ENCODE measurements at regions not wholly inside any gene's neighbourhood (a gene's known extent, or its start where the extent isn't known, plus 50 kb on each side); places are given as distances from the start of the nearest gene placed in this dataset.
"Not testable (repeated sequence)": the region's sequence is repeated elsewhere in the genome, so short reads cannot be mapped to it uniquely, and the experiment has no call there.

- no peak for DNase-seq (ENCODE audit: low spot score)
These were observed 113.6 kb upstream of the PPARGC1A start for GRCh38 chr4:24003496-24003895.

DNA sequence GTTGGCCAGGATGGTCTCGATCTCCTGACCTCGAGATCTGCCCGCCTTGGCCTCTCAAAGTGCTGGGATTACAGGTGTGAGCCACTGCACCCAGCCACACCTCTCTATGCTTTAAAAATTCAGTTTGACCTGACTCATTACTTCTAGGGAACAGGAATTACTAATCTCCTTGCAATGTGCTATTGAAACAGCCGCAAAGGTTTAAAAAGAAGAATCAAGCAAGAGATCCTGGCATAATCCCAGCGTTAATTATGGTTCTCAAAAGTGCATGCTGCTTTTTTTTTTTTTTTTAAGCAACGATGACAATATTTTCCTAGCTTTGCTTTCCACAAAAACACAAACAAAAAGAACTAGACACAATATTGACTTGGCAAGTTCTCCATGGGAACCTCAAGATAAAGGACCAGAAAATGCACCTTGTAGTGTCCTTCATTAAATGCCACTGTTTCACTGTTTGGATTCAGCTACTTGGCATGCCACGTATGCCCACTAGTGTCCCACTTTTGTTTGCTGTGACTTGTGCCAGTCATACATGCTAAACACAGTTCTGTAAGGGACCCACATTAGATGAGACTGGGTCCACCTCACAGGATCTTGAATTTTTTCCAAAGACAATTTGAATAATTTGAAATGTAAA is 112.6 kb upstream of the PPARGC1A start:
- no peak for DNase-seq (ENCODE audit: low spot score)

GRCh38 chr4:24001486-24002329 is 111.9 kb upstream of the PPARGC1A start:
- DNase-seq (ENCODE audit: low spot score), result no peak

DNA sequence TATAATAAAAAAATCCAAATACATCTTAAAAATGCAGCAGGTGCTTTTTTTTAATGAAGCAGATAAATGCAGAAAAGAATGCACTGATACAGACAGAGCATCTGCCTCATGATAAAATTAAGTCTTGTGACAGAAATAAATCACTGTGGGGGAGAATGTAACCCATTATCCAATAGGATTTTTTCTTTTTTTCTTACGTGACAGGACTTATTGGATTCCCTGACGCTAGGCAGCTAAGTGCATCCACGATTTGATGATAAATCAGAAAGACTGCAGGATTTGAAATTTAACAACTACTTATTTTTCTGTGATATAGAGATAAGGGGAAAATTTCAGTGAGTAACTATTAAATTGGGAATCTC is 110.6 kb upstream of the PPARGC1A start:
- DNase-seq (ENCODE audit: low spot score), result no peak

- no peak for DNase-seq (ENCODE audit: low spot score)
These were observed 110.0 kb upstream of the PPARGC1A start for GRCh38 chr4:23999714-24000469.

- DNase-seq (ENCODE audit: low spot score), result no peak
These were observed 103.5 kb upstream of the PPARGC1A start for GRCh38 chr4:23993373-23993772.

DNA sequence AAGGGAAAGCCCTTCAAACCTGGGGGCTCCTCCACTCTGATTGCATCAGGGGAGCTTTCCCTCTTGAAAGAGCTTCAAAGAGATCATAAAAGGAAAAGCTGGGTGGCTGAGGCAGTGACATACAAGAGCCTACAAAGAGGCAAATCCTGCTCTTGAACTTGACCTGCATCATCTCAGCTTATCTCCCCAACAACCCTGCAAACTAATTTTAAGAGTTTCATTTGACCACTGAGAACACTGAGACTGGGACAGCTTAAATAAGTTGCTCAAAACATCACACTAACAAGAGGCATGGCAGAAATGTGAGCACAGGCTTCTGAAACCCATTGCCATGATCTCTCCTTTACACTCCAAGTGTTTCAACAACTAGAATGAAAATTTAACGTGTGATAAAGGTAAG is 101.6 kb upstream of the PPARGC1A start:
- DNase-seq (ENCODE audit: low spot score), result no peak

DNA sequence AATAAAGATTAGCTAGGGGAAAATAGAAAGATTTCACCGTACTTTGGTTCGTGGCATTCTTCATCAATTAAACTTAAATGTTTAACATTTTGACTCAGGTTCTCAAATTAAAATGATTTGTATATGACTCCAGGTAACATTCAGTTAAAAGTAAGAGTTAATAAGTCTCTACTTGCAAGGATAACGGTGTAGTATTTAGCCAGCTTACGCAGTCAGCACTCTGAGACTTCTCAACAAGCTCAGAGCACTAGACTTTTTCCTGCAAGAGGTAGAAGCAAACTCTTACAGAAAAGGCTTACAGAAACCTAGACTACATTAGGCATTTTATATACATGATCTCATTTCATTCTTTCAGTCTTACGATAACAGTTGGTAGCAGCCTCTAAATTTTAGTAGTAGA is 96.4 kb upstream of the PPARGC1A start:
- no peak for DNase-seq (ENCODE audit: low spot score)

DNA sequence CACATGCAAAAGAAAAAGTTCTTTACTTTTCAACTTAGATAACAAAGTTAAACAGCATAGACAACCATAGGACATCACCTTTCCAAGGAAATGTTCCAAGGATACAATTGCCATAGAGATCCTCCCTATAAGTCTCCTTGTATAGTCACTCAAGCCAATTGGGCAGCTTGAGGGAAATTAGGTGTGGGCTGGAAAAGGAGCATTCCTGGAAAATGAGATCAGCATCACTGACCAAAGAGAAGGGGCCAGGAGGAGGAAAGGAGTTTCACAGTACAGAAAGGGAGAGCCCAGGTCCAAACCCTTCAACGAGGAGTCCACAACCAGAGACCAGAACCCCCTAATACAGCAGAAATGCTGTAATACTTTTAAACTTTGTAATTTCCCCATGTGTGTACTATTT is 91.5 kb upstream of the PPARGC1A start:
- DNase-seq (ENCODE audit: low spot score), result no peak

DNA sequence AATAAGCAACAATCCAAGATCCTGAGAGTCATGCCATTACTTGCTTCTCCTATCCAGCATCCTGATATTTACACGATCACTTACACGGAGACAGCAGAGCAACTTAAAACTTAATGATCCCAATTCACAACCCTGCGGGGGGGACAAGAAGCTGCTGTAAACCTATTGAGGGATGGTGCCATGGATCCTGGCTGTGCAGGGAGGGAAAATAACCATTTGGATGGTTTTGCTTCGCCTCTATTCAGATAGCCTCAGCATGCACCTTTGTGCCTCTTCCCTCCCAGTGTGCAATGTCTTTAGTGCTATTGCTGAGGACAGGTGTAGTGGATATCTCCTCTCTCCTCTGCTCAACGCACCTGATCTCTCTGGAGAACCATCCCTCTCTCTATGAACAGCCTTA is 89.7 kb upstream of the PPARGC1A start:
- DNase-seq (ENCODE audit: low spot score), result no peak

GRCh38 chr4:23978002-23978401 is 88.2 kb upstream of the PPARGC1A start:
- no peak for DNase-seq (ENCODE audit: low spot score)

- no peak for DNase-seq (ENCODE audit: low spot score)
These were observed 86.6 kb upstream of the PPARGC1A start for GRCh38 chr4:23976423-23976822.

- DNase-seq (ENCODE audit: low spot score), result no peak
These were observed 83.5 kb upstream of the PPARGC1A start for GRCh38 chr4:23973308-23973855.

- no peak for DNase-seq (ENCODE audit: low spot score)
These were observed 83.0 kb upstream of the PPARGC1A start for GRCh38 chr4:23972805-23973204.

GRCh38 chr4:23972187-23972586 is 82.3 kb upstream of the PPARGC1A start:
- no peak for DNase-seq (ENCODE audit: low spot score)

DNA sequence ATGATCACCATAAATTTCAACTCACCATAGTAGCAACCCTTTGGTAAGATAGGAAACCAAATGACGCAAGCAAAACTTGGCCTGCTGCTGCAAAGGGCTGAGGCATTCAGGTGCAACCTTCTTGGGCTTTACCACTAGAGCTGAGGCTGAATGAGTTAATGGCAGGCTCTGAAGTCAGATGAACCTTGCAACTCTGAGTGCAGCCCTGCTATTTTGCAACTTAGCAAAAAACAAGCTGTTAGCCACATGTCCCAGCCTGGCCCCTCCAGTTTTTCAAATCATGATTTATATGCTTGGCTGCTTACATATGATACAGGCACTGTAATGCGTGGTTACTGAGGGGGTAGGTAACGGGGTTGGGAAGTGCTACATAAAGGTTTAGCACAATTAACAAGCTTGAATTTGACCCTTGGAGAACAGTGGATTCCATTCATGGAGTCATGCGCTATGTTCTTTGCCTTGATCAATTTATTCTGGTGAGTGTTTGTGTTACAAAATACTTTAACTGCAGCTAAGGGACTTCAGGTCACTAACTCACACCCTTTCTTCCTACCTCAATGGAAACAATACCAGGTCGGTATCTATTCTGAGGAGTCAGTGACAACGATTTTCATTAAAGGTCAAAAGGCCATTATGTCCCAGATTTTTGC is 80.5 kb upstream of the PPARGC1A start:
- no peak for DNase-seq (ENCODE audit: low spot score)

DNA sequence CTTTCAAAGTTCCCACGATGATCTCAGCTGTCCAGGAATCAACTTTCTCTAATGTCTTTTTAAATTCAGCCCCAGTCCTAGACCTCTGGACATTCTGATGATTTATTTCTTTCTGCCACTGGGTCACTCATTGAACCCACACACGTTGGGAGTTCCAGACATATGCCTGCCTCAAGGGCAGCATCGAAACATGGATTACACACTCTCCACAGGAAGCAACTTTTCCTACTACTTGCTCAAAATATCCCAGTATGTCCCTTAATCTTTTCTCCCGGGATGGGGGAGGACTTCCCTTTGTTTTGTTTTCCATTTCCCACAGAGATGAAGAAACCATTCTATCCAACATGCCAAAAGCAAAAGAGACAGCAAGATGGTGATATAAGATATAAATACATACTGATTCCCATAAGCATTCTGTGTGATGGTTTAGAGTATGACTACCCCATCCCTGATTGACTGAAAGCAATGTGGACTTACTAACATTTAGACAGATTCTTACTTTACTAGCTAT is 79.8 kb upstream of the PPARGC1A start:
- DNase-seq (ENCODE audit: low spot score), result no peak

DNA sequence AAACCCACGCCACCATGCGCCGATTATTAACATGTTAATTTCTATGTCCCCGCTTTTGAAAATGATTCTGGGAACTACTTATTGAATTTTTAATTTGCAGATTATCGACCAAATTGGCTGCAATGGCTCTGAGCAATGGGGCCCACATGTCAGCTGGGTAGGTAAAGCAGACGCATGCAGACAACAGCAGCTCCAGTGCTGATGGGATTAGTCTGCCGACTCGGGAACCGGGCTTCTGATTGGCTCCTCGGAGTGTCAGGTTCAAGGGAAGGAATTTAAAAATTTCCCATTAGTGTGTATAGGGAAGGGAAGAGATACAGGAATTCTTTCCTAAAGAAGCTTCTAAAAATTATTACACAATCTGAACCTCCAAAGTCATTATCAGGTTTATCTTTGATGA is 77.4 kb upstream of the PPARGC1A start:
- no peak for DNase-seq (ENCODE audit: low spot score)

DNA sequence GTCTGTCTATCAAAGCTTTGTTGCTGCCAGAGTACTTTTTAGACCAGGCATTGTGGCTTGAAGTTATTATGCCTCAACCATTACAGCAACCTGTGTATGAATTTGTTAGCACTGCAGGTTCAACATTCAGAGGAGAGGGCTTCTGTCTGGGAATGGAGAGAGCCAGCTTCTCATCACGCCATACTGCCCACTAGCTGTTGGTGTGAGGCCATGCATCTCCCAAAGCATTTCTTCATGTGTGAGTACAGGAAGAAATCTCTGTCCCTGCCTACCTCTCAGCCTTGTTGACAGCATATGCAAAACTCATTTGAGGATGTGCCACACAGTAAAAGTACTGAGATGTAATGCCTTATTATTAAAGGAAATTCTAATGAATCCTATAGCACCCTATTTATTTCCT is 76.9 kb upstream of the PPARGC1A start:
- DNase-seq (ENCODE audit: low spot score), result peak; percentile 5

GRCh38 chr4:23962462-23962861 is 72.6 kb upstream of the PPARGC1A start:
- DNase-seq (ENCODE audit: low spot score), result no peak

DNA sequence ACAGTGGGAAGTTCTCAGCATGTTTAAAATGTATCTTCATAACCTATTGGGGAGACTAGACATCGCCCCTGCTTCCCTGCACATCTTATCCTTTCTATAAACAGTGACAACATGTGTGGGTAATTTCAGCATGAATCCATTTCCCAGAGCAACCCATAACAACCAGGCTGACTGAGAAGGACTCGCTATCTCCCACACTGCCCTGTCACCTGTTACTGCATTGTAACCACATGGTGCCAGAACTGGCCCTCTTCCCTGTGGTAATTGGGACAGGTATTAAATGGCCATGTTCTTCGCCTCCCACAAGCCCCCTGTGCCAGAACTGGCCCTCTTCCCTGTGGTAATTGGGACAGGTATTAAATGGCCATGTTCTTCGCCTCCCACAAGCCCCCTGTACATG is 71.5 kb upstream of the PPARGC1A start:
- DNase-seq (ENCODE audit: low spot score), result not testable (repeated sequence)
